Fibroblast of lung (primary cell): ENCODE measurements at regions not wholly inside any gene's neighbourhood (a gene's known extent, or its start where the extent isn't known, plus 50 kb on each side); places are given as distances from the start of the nearest gene placed in this dataset.

Experiments used
- DNase-seq, 2 donors: peaks; one replicate each; pipeline versions ENCODE4 v3.0.0 to v3.0.0-alpha.2; 2010; ENCODE audit warnings: low read depth in 2 of 2
- H2AFZ ChIP-seq: 2 replicates; pipeline ENCODE4 v1.5.1; 2012; ENCODE audit warnings: low read length, control low read depth, inconsistent platforms
- H3K27ac ChIP-seq: 2 replicates; pipeline ENCODE4 v1.5.1; 2011; ENCODE audit warnings: low read length, control low read depth; ENCODE audit not compliant: insufficient read depth
- H3K27me3 ChIP-seq: 2 replicates; pipeline ENCODE4 v1.5.1; 2011; ENCODE audit warnings: mild to moderate bottlenecking, low read length; ENCODE audit not compliant: control insufficient read depth, insufficient read depth
- H3K36me3 ChIP-seq: 2 replicates; pipeline ENCODE4 v1.5.1; 2011; ENCODE audit warnings: low read length; ENCODE audit not compliant: control insufficient read depth, insufficient read depth
- H3K4me1 ChIP-seq: 2 replicates; pipeline ENCODE4 v1.5.1; 2011; ENCODE audit warnings: low read length; ENCODE audit not compliant: control insufficient read depth, insufficient read depth; ENCODE audit errors: extremely low read depth
- H3K4me2 ChIP-seq: 2 replicates; pipeline ENCODE4 v1.5.1; 2011; ENCODE audit warnings: low read length, control low read depth; ENCODE audit not compliant: insufficient read depth; ENCODE audit errors: extremely low read depth
- H3K4me3 ChIP-seq, 4 experiments: fragments of 200-600 bp in 1 of 4; sonication (generic) in 1 of 4; replicated peaks in 1 of 4; 2 replicates each; pipeline ENCODE4 v1.5.1; 2011 to 2016; ENCODE audit warnings: low read length in 4 of 4, low read depth in 3 of 4, mild to moderate bottlenecking in 3 of 4, control low read depth in 2 of 4, inconsistent platforms in 1 of 4, mixed read lengths in 1 of 4; ENCODE audit not compliant: insufficient read depth in 1 of 4; ENCODE audit errors: control extremely low read depth in 1 of 4
- H3K79me2 ChIP-seq: 2 replicates; pipeline ENCODE4 v1.5.1; 2012; ENCODE audit warnings: mild to moderate bottlenecking, low read length, inconsistent platforms; ENCODE audit not compliant: control insufficient read depth, insufficient read depth
- H3K9ac ChIP-seq: 2 replicates; pipeline ENCODE4 v1.5.1; 2011; ENCODE audit warnings: mild to moderate bottlenecking, low read length, control low read depth; ENCODE audit not compliant: insufficient read depth
- H3K9me3 ChIP-seq: 2 replicates; pipeline ENCODE4 v1.5.1; 2012; ENCODE audit warnings: low read depth, low read length; ENCODE audit not compliant: control insufficient read depth, insufficient read depth
- H4K20me1 ChIP-seq: 2 replicates; pipeline ENCODE4 v1.5.1; 2011; ENCODE audit warnings: low read length; ENCODE audit not compliant: control insufficient read depth, insufficient read depth; ENCODE audit errors: extremely low read depth
- EZH2 ChIP-seq: IDR thresholded peaks from 2 replicates; pipeline ENCODE4 v1.5.1; 2012; ENCODE audit warnings: low read length, control low read depth, mild to moderate bottlenecking; ENCODE audit errors: missing control alignments
- TF ChIP-seq, protein P1 (sequence below), 2 donors: IDR thresholded peaks in 1 of 2; conservative IDR thresholded peaks in 1 of 2; 1 replicate in 1 of 2; 2 replicates in 1 of 2; pipeline ENCODE4 v1.5.1; 2011 to 2012; ENCODE audit warnings: low read length in 2 of 2, control low read depth in 1 of 2, inconsistent platforms in 1 of 2, low read depth in 1 of 2, mild to moderate bottlenecking in 1 of 2

- Histone ChIP-seq H3K27me3 (no peaks in the 10 kb centered on the region), H3K4me2 (no peak overlapping the region), H4K20me1 (no peaks in the 10 kb centered on the region), H3K4me3 (no peak overlapping the region), H3K36me3 (no peaks in the 10 kb centered on the region), H3K9ac (no peak overlapping the region), H3K79me2 (no peaks in the 10 kb centered on the region), H2AFZ (no peak overlapping the region), H3K27ac (no peak overlapping the region), H3K9me3 (no peaks in the 10 kb centered on the region), H3K4me1 (no peaks in the 10 kb centered on the region)
- no peak for DNase-seq
- TF ChIP-seq EZH2: no peak
- TF ChIP-seq, protein P1, sequence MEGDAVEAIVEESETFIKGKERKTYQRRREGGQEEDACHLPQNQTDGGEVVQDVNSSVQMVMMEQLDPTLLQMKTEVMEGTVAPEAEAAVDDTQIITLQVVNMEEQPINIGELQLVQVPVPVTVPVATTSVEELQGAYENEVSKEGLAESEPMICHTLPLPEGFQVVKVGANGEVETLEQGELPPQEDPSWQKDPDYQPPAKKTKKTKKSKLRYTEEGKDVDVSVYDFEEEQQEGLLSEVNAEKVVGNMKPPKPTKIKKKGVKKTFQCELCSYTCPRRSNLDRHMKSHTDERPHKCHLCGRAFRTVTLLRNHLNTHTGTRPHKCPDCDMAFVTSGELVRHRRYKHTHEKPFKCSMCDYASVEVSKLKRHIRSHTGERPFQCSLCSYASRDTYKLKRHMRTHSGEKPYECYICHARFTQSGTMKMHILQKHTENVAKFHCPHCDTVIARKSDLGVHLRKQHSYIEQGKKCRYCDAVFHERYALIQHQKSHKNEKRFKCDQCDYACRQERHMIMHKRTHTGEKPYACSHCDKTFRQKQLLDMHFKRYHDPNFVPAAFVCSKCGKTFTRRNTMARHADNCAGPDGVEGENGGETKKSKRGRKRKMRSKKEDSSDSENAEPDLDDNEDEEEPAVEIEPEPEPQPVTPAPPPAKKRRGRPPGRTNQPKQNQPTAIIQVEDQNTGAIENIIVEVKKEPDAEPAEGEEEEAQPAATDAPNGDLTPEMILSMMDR (conservative IDR thresholded peaks at IDR 0.05 in 1 of 2, IDR thresholded peaks at IDR 0.05 in 1 of 2; ENCODE audit: low read depth in 1 of 2, low read length in 2 of 2): no peak
These were observed 121.6 kb upstream of the FAM204A start for GRCh38 chr10:118463740-118464139.

DNA sequence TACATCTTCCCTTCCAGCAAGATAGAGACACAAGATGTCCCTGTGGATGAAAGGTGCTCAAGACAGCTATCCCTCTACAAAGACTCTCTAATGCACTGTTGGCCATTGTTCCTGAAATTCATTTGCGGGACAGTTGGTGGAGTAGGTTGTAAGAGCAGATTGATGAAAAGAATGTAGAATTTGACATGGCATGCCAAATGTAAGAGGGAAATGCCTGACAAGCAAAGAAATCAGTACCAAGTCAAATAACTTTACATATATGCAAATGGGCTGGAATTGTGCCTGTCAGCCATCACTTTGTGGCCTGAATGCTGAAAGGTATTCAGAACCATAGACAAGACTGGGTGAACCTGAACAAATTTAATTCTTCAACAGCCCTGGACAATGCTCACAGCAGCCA, 120.3 kb upstream of the FAM204A start:
- Histone ChIP-seq H3K27ac (no peak overlapping the region), H3K4me1 (no peaks in the 10 kb centered on the region), H3K9me3 (no peaks in the 10 kb centered on the region), H3K4me3 (no peak overlapping the region), H3K9ac (no peak overlapping the region), H3K4me2 (no peak overlapping the region), H2AFZ (no peak overlapping the region), H3K36me3 (no peaks in the 10 kb centered on the region), H3K27me3 (no peaks in the 10 kb centered on the region), H4K20me1 (no peaks in the 10 kb centered on the region), H3K79me2 (no peaks in the 10 kb centered on the region)
- no peak for TF ChIP-seq EZH2
- TF ChIP-seq, protein P1 (conservative IDR thresholded peaks at IDR 0.05 in 1 of 2, IDR thresholded peaks at IDR 0.05 in 1 of 2; ENCODE audit: low read depth in 1 of 2, low read length in 2 of 2): no peak
- DNase-seq: no peak

DNA sequence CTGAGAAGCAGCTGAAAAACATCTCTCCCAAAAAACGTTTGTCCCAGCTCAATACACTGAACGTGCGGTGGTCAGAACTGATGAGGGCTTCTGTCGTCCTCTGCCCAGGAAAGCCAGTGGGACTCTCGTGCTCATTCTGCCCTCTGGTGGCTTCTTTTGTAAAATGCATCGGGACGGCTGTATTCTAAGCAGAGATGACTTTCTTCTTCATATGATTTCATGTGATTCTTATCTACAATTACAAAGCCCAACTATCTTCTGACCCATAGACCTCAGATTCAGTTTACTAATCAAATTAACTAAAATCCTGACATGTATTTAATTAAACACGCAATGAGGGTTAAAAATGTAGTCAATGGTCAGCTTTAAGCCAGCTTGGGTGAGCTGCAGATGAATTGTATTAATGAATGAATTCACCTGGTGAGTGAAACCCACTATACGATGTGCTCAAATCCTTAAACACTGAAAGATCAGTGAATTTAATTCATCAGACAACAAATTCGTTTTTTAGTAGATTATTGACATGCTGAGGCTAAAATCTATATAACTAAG, 117.6 kb upstream of the FAM204A start:
- Histone ChIP-seq H2AFZ (no peak overlapping the region), H3K9ac (no peak overlapping the region), H3K27me3 (no peaks in the 10 kb centered on the region), H3K4me1 (no peaks in the 10 kb centered on the region), H4K20me1 (no peaks in the 10 kb centered on the region), H3K36me3 (no peaks in the 10 kb centered on the region), H3K4me3 (no peak overlapping the region), H3K9me3 (no peaks in the 10 kb centered on the region), H3K4me2 (no peak overlapping the region), H3K79me2 (no peaks in the 10 kb centered on the region), H3K27ac (no peak overlapping the region)
- no peak for TF ChIP-seq EZH2
- TF ChIP-seq, protein P1 (conservative IDR thresholded peaks at IDR 0.05 in 1 of 2, IDR thresholded peaks at IDR 0.05 in 1 of 2; ENCODE audit: low read depth in 1 of 2, low read length in 2 of 2): peak; percentile 73 to 83
- peak; percentile 37 to 55 for DNase-seq
